ENCODE measurements at regions not wholly inside any gene's neighbourhood (a gene's known extent, or its start where the extent isn't known, plus 50 kb on each side); places are given as distances from the start of the nearest gene placed in this dataset.

DNA sequence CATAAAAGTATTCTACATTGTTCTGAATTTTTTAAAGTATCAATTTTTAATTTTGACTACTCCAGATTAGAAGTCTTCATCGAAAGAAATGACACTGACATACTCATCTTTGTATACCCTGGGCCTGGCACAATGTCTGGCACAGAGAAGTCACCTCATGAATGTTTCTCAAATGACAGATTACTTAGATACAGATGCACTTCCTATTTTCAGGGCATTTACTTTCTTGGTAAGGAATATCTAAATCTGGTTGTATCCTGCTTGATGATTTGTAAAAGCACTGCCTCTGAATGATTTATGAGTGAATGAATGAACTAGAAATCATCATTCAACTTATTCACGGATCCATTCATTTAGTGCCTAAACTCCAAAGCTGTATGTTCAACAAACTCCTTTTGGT is 1784.7 kb downstream of the LRRC4C start:
- TF ChIP-seq, protein P1, sequence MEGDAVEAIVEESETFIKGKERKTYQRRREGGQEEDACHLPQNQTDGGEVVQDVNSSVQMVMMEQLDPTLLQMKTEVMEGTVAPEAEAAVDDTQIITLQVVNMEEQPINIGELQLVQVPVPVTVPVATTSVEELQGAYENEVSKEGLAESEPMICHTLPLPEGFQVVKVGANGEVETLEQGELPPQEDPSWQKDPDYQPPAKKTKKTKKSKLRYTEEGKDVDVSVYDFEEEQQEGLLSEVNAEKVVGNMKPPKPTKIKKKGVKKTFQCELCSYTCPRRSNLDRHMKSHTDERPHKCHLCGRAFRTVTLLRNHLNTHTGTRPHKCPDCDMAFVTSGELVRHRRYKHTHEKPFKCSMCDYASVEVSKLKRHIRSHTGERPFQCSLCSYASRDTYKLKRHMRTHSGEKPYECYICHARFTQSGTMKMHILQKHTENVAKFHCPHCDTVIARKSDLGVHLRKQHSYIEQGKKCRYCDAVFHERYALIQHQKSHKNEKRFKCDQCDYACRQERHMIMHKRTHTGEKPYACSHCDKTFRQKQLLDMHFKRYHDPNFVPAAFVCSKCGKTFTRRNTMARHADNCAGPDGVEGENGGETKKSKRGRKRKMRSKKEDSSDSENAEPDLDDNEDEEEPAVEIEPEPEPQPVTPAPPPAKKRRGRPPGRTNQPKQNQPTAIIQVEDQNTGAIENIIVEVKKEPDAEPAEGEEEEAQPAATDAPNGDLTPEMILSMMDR (IDR thresholded peaks at IDR 0.05): no peak
- TF ChIP-seq POLR2A (IDR thresholded peaks at IDR 0.05): no peak
- no peak for TF ChIP-seq EP300 (IDR thresholded peaks at IDR 0.05)
